SK-N-SH (cell line): ENCODE measurements at regions not wholly inside any gene's neighbourhood (a gene's known extent, or its start where the extent isn't known, plus 50 kb on each side); places are given as distances from the start of the nearest gene placed in this dataset.

Experiments used
- ELF1 ChIP-seq: IDR thresholded peaks from 2 replicates; pipeline ENCODE4 v1.4.0; 2012
- EZH2phosphoT487 ChIP-seq: fragments of 200-600 bp; sonication (generic); IDR thresholded peaks from 2 replicates; pipeline ENCODE4 v1.6.1; 2017; ENCODE audit warnings: low read depth, mixed run types, mild to moderate bottlenecking, antibody characterized with exemption, moderate library complexity, borderline replicate concordance
- FOXM1 ChIP-seq: IDR thresholded peaks from 2 replicates; pipeline ENCODE4 v1.4.0; 2012; ENCODE audit warnings: low read depth, mild to moderate bottlenecking
- JUND ChIP-seq: IDR thresholded peaks from 2 replicates; pipeline ENCODE4 v1.4.0; 2012
- RAD21 ChIP-seq: IDR thresholded peaks from 2 replicates; pipeline ENCODE4 v1.6.1; 2012; ENCODE audit warnings: mild to moderate bottlenecking, low read length
- TF ChIP-seq, protein P1 (sequence below): fragments of 200-600 bp; sonication (generic); IDR thresholded peaks from 2 replicates; pipeline ENCODE4 v1.6.1; 2017; ENCODE audit warnings: antibody characterized with exemption, mild to moderate bottlenecking, moderate library complexity
- TF ChIP-seq, protein P2 (sequence below): IDR thresholded peaks from 2 replicates; pipeline ENCODE4; 2012

DNA sequence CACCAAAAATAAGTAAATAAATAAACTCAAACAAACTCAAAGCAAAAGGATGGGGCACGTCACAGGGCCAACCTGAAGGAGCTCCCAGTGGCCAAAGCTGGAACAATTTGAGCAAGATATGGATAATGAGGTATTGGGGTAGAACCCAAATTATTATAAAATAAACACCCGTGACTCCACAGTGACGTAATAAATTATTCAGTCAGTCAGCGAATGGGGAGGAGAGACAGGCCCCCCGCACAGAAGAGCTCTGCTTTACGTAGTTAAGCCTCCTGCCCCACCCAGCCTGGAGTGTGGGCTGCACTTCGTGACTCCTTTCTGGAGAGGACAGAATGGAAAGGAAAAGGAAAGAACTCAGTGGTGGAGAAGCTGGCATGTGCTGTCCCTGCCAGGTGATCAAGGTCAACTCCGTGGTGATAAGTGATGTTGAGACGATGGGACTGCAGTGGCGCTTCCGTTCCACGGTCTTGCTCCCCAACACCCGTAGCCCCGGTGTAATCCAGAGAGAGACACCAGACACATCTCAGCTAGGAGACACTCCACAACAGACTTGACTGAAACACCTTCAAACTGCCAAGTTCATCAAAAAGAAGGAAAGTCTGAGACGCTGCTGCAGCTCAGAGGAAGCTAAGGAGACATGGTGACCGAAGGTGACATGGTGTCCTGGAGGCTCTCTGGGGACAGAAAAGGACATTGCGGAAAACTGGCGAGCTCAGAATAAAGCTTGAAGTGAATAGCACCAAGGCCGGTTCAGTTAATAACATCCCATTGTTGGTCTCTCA, 83.3 kb upstream of the COL5A1 start:
- no peak for TF ChIP-seq RAD21
- no peak for TF ChIP-seq FOXM1
- TF ChIP-seq, protein P1, sequence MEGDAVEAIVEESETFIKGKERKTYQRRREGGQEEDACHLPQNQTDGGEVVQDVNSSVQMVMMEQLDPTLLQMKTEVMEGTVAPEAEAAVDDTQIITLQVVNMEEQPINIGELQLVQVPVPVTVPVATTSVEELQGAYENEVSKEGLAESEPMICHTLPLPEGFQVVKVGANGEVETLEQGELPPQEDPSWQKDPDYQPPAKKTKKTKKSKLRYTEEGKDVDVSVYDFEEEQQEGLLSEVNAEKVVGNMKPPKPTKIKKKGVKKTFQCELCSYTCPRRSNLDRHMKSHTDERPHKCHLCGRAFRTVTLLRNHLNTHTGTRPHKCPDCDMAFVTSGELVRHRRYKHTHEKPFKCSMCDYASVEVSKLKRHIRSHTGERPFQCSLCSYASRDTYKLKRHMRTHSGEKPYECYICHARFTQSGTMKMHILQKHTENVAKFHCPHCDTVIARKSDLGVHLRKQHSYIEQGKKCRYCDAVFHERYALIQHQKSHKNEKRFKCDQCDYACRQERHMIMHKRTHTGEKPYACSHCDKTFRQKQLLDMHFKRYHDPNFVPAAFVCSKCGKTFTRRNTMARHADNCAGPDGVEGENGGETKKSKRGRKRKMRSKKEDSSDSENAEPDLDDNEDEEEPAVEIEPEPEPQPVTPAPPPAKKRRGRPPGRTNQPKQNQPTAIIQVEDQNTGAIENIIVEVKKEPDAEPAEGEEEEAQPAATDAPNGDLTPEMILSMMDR, result no peak
- TF ChIP-seq ELF1, result no peak
- TF ChIP-seq EZH2phosphoT487, result no peak
- TF ChIP-seq, protein P2, sequence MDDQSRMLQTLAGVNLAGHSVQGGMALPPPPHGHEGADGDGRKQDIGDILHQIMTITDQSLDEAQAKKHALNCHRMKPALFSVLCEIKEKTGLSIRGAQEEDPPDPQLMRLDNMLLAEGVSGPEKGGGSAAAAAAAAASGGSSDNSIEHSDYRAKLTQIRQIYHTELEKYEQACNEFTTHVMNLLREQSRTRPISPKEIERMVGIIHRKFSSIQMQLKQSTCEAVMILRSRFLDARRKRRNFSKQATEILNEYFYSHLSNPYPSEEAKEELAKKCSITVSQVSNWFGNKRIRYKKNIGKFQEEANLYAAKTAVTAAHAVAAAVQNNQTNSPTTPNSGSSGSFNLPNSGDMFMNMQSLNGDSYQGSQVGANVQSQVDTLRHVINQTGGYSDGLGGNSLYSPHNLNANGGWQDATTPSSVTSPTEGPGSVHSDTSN, result no peak
- TF ChIP-seq JUND, result no peak
